C4-2B (cell line): ENCODE measurements at regions not wholly inside any gene's neighbourhood (a gene's known extent, or its start where the extent isn't known, plus 50 kb on each side); places are given as distances from the start of the nearest gene placed in this dataset.

ENCODE experiments used
- CTCF ChIP-seq: fragments of 450-650 bp; conservative IDR thresholded peaks from 2 replicates; pipeline ENCODE4 v1.5.1; 2017; ENCODE audit warnings: mild to moderate bottlenecking
- ZFX ChIP-seq: fragments of 450-650 bp; IDR thresholded peaks from 2 replicates; pipeline ENCODE4 v1.6.1; 2017

- no peak for TF ChIP-seq CTCF
- no peak for TF ChIP-seq ZFX
Measured at GRCh38 chr13:105497597-105497996, 1037.9 kb downstream of the EFNB2 start.
